Fibroblast of villous mesenchyme (primary cell): ENCODE measurements at regions not wholly inside any gene's neighbourhood (a gene's known extent, or its start where the extent isn't known, plus 50 kb on each side); places are given as distances from the start of the nearest gene placed in this dataset.

Source experiments
- DNase-seq: peaks from one replicate; pipeline ENCODE4 v3.0.0-alpha.2; 2010; ENCODE audit warnings: low read depth
- H3K4me3 ChIP-seq: 2 replicates; pipeline ENCODE4 v1.5.1; 2011; ENCODE audit warnings: low read depth, mild to moderate bottlenecking, low read length
- CTCF ChIP-seq: IDR thresholded peaks from 2 replicates; pipeline ENCODE4 v1.5.1; 2012; ENCODE audit warnings: low read depth, mild to moderate bottlenecking, low read length; ENCODE audit not compliant: insufficient read depth

DNA sequence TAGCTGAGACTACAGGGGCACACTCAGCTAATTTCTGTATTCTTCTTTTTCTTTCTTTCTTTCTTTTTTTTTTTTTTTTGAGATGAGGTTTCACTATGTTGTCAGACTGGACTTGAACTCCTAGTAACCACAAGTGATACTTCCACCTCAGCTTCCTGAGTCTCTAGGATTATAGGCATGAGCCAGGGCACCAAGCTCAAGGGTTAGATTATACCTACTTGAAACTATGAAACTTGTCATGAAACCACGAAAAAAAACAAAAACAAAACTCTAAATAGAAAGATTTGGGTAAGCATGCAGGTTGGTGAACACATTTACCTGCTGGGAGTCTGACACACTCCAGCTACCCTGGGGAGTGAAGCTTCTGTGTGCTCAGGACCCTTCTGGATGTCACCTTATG is 2250.4 kb downstream of the MRPL39 start:
- no peak overlapping the region for H3K4me3 ChIP-seq
- no peak for DNase-seq
- TF ChIP-seq CTCF = no peak

DNA sequence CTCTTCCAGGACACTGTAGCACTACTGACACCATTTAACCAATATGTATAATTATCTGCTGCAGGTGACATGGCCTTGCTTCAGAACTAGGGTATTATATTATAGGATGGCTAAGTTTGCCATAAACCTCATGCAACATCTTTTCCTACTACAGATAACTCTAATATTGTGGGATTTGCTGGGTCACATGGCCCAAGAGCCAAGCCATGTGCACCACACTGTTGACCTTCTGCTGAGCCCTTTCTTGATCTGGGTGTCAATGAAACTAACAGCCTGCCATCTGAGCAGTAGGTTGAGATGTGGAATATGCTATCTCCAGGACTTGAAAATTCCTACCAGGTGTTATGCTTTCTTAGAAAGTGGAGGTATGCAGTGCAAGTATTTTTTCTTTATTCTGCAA is 2291.1 kb downstream of the MRPL39 start:
- no peak for DNase-seq
- no peak overlapping the region for H3K4me3 ChIP-seq
- TF ChIP-seq CTCF = no peak

GRCh38 chr21:23308741-23309140 is 2298.5 kb downstream of the MRPL39 start:
- no peak for TF ChIP-seq CTCF
- H3K4me3 ChIP-seq = no peak overlapping the region
- DNase-seq = no peak

- DNase-seq = no peak
- TF ChIP-seq CTCF = no peak
- H3K4me3 ChIP-seq = no peak overlapping the region
Observed at GRCh38 chr21:23307065-23307464, 2300.2 kb downstream of the MRPL39 start.

GRCh38 chr21:23292292-23292691 is 2294.1 kb downstream of the NCAM2 start:
- H3K4me3 ChIP-seq = no peak overlapping the region
- no peak for DNase-seq

DNA sequence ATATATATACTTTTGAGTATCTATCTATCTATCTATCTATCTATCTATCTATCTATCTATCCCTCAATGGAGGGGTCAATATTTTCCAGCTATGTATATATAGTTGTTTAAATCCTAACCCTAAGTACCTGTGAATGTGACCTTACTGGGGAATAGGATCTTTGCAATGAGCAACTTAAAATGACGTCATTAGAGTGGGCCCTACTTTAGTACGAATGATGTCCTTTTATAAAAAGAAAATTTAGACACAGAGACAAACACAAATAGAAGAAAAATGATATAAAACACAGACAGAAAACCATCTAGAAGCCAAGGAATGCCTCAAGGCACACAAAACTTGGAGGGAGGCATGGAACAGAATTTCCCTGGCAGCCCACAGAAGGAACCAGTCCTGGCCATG is 2283.7 kb downstream of the NCAM2 start:
- no peak for DNase-seq
- no peak for TF ChIP-seq CTCF
- no peak overlapping the region for H3K4me3 ChIP-seq

More at GRCh38 chr21:23292292-23292691, 2294.1 kb downstream of the NCAM2 start:
- no peak for TF ChIP-seq CTCF

- H3K4me3 ChIP-seq = no peak overlapping the region
- TF ChIP-seq CTCF = no peak
- no peak for DNase-seq
Observed at GRCh38 chr21:23249760-23250159, 2251.6 kb downstream of the NCAM2 start.
